IgD-negative memory B cell (primary cell): ENCODE measurements at regions not wholly inside any gene's neighbourhood (a gene's known extent, or its start where the extent isn't known, plus 50 kb on each side); places are given as distances from the start of the nearest gene placed in this dataset.

Experiments used
- H3K27ac Mint-ChIP-seq, 3 donors: one replicate each; pipeline ENCODE4 v1.8.0; 2020 to 2022; ENCODE audit warnings: mild to moderate bottlenecking in 3 of 3, mixed read lengths in 3 of 3, moderate library complexity in 1 of 3
- H3K27me3 Mint-ChIP-seq: one replicate; pipeline ENCODE4 v1.8.0; 2021; ENCODE audit warnings: mixed read lengths
- H3K36me3 Mint-ChIP-seq: one replicate; pipeline ENCODE4 v1.8.0; 2020; ENCODE audit warnings: mild to moderate bottlenecking, mixed read lengths
- H3K4me1 Mint-ChIP-seq, 3 donors: one replicate each; pipeline ENCODE4 v1.8.0; 2020 to 2022; ENCODE audit warnings: mixed read lengths in 3 of 3, mild to moderate bottlenecking in 1 of 3
- H3K4me3 Mint-ChIP-seq, 4 donors: one replicate each; pipeline ENCODE4 v1.8.0; 2020 to 2022; ENCODE audit warnings: mild to moderate bottlenecking in 4 of 4, mixed read lengths in 4 of 4, moderate library complexity in 3 of 4
- H3K9me3 Mint-ChIP-seq, 3 donors: one replicate each; pipeline ENCODE4 v1.8.0; 2020 to 2021; ENCODE audit warnings: mixed read lengths in 3 of 3, mild to moderate bottlenecking in 1 of 3

DNA sequence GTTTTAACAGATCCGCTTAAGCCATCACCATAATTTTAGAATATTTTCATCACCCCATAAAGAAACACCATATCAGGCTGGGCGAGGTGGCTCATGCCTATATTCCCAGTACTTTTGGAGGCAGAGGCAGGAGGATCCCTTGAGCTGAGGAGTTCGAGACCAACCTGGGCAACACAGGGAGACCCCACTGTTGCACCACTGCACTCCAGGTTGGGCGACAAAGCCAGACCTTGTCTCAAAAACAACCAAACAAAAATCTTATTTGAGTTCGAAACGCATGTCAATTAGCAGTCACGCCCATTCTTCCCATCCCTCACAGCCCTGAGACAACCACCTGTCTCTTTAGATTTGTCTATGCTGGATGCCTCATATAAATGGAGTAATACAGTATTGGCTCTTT lies 119.9 kb downstream of the KLF13 start:
- peak overlapping the region in 1 of 3 donors; percentile 37 for H3K27ac Mint-ChIP-seq
- no peaks in the 10 kb centered on the region for H3K36me3 Mint-ChIP-seq
- H3K4me1 Mint-ChIP-seq: peaks cover 15 to 28% (median 20%) of the 10 kb centered on the region in 3 donors
- H3K4me3 Mint-ChIP-seq: no peak overlapping the region
- H3K27me3 Mint-ChIP-seq: no peaks in the 10 kb centered on the region
- H3K9me3 Mint-ChIP-seq: peaks cover 0 to 5% (median 5%) of the 10 kb centered on the region in 3 donors

DNA sequence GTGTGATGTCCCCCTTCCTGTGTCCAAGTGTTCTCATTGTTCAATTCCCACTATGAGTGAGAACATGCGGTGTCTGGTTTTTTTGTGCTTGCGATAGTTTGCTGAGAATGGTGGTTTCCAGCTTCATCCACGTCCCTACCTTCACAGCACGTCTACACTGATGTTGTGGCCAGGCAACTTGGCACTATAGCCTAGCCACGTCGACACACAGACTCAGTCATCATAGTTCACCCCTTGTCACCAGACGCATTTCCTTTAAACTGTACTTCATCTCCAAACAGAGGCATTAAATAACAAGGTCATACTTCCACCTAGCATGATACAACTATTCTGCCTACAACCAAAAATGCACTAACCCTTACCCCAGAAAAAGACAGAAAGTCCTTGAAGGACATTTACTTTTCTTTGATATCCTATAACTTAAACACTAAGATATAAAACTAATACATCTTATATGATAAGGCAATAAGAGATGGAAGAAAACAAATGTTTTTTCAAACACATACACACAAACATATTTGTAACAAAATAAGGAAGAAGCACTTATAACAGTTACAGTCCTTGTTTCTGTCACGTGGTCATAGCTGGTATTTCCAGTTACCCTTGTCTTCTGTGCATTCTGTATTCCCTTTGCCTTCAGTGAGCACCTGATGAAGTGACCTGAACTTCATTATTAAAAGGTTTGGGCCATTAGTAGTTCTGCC lies 121.4 kb downstream of the KLF13 start:
- Mint-ChIP-seq H3K4me3 (no peak overlapping the region), H3K4me1 (peaks cover 9 to 16% (median 15%) of the 10 kb centered on the region in 3 donors), H3K36me3 (no peaks in the 10 kb centered on the region), H3K27me3 (no peaks in the 10 kb centered on the region), H3K9me3 (peaks cover 0 to 6% (median 5%) of the 10 kb centered on the region in 3 donors), H3K27ac (peak overlapping the region in 1 of 3 donors; percentile 13)

DNA sequence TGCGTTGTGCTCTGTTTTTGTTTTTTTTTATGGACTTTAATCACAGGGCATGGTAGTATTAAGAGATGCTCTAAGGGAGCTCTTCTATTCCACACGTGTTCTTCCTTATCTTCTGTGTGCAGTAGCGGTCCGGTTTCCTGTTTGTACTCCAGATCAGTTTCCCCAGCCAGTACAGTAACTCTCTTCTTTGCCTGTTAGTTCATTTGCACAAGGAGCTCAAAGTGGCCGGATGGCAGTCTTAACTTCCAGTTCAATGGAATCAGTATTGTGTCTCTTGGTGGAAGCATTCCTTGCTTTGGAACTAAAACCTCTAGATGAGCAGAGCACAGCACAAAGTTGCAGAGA lies 122.0 kb downstream of the KLF13 start:
- Mint-ChIP-seq H3K27ac (peak overlapping the region in 1 of 3 donors; percentile 13), H3K4me3 (no peak overlapping the region), H3K36me3 (peaks cover 2% of the 10 kb centered on the region), H3K9me3 (peaks cover 0 to 6% (median 5%) of the 10 kb centered on the region in 3 donors), H3K27me3 (no peaks in the 10 kb centered on the region), H3K4me1 (peaks cover 9 to 15% (median 15%) of the 10 kb centered on the region in 3 donors)

DNA sequence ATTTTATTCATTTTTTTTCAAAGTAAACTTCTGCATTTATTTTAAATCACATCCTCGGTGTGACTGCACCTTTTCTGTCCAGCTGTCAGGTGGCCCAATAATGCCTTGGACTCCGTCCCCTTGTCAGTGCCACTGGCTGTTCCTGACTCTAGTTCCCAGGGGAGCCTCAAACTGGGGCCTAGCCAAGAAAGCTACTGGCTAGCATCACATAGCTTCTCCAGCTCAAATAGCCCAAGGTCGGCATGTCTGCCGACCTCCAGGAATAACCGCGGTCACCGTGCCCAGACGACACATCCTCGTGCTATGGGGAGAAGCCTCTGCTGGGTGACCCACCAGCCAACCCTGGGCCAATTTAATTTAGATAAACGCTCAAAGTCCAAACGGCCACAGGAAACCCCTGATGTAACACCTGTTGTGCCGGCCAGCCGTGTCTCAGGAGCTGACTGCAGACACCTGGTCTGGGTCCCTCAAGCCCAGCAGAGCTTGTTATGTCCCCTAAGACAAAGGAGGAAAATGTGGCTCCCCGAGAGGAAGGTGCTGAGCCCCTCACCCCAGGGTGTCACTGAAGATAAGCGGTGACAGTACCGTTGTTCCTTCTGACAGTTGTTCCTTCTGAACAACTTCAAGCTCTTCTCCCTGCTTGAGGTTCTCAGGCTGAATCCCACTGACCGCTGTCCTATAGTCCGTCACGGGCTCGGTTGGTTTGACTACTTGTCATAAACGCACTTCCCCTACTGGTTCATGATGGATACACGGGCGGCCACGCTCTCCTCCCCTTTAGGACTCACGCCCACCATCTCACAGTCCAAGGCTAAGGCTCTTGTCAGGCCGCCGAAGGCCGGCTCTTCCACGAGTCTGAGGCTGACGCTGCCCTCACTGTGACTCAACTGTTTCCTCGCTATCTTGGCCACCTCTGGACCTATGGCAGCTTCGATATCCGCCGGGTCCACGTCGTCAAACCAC lies 126.2 kb downstream of the KLF13 start:
- Mint-ChIP-seq H3K4me1 (peaks cover 10 to 13% (median 13%) of the 10 kb centered on the region in 3 donors), H3K27me3 (no peaks in the 10 kb centered on the region), H3K27ac (peak overlapping the region in 1 of 3 donors; percentile 27), H3K9me3 (peaks cover 6 to 7% (median 7%) of the 10 kb centered on the region in 3 donors), H3K36me3 (peaks cover 3% of the 10 kb centered on the region), H3K4me3 (no peak overlapping the region)

DNA sequence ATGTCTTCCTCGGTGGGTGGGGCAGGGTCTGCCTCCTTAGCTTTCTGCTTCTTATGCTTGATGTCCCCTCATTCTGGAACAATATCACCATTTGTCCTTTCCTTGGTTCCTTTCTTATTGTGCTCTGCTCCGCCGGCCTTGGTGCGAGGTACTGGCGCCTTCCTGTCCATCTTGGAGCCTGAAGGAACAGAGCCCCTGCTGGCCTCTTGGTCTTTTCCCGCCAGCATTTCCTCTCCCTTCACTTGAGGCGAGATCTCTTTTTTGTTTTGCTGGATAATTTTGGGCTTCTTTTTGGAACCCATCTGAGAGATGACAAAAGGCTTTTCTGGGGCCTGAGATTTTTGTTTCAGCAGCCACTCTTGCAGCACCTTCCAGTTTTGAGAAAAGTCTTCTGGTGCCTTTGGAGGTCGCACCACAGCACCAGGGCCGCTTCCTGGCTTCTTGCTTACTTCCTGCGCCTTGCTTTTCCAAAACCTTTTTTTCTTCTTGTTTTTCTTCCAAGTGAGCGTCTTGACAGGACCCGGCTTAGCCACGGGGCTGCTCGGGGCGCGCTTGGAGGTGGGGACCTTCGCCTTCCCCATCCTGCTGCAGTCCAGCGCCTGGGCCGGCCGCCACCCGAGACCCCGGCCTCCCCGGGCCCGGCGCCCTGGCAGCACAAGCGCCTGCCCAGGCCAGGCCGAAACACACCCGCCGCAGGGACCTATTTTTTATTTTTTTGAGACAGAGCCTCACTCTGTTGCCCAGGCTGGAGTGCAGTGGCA lies 127.1 kb downstream of the KLF13 start:
- peaks cover 4% of the 10 kb centered on the region for H3K27me3 Mint-ChIP-seq
- H3K36me3 Mint-ChIP-seq: peaks cover 3% of the 10 kb centered on the region
- peaks cover 7 to 12% (median 10%) of the 10 kb centered on the region in 3 donors for H3K4me1 Mint-ChIP-seq
- H3K27ac Mint-ChIP-seq: peak overlapping the region in 1 of 3 donors; percentile 27
- H3K9me3 Mint-ChIP-seq: peaks cover 6 to 7% (median 7%) of the 10 kb centered on the region in 3 donors
- H3K4me3 Mint-ChIP-seq: no peak overlapping the region

DNA sequence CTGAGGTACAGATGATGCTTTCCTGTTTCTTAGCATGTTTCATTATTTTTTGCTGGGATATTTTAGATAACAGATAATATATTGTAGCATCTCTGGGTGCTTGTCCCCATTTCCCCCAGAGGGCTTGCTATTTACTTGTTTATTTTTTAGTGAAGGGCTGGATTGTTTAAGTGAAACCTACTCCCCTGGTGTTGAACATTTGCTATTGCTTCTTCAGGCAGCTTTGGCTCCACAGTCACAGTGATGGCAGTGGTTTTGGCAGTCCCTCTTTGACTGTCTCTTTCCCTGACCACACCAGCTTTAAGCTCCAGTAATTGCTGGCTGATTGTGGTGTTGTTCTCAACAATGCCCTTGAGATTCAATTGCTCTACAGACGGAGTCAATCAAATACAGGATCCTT lies 128.9 kb downstream of the KLF13 start:
- H3K9me3 Mint-ChIP-seq: peaks cover 5 to 7% (median 6%) of the 10 kb centered on the region in 3 donors
- no peak overlapping the region for H3K4me3 Mint-ChIP-seq
- peaks cover 3% of the 10 kb centered on the region for H3K36me3 Mint-ChIP-seq
- H3K4me1 Mint-ChIP-seq: peaks cover 15 to 24% (median 16%) of the 10 kb centered on the region in 3 donors
- H3K27me3 Mint-ChIP-seq: peaks cover 6% of the 10 kb centered on the region
- H3K27ac Mint-ChIP-seq: no peak overlapping the region

DNA sequence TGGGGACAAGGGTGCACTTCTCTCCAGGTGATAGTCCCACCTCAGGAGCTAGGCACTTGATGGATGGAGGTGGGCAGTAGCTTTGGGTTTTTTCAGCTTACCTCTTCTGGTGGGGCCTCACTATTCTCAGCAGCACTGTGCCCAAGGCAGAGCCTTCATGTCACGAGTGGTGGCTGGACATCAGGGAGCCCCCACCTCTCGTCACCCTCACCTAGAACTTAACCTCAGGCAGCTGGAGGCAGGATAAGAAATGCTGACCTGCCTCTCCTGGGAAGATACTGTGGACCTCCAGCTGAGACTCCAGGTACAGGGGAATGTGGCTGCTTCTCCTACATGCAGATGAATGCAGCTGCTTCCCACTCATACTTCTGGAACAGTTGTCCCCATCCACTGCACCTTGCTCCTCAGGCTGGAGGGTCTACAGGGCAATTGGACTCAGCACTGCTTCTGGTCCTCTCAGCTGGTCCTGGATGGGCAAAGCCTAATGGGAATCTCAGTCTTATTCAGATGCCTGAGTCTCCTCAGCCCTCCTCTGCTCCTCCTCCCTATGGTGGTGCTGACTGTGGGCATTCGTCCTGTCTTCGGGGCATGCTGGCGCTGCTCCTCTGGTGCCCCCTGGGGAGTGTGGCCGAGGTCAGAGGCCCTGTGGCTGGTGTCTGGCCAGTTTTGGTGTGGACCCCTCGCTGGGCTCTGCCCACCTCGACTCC lies 129.9 kb downstream of the KLF13 start:
- Mint-ChIP-seq H3K36me3 (peaks cover 3% of the 10 kb centered on the region), H3K27ac (no peak overlapping the region), H3K4me3 (no peak overlapping the region), H3K27me3 (peaks cover 12% of the 10 kb centered on the region), H3K4me1 (peaks cover 19 to 30% (median 20%) of the 10 kb centered on the region in 3 donors), H3K9me3 (peaks cover 1 to 7% (median 2%) of the 10 kb centered on the region in 3 donors)

DNA sequence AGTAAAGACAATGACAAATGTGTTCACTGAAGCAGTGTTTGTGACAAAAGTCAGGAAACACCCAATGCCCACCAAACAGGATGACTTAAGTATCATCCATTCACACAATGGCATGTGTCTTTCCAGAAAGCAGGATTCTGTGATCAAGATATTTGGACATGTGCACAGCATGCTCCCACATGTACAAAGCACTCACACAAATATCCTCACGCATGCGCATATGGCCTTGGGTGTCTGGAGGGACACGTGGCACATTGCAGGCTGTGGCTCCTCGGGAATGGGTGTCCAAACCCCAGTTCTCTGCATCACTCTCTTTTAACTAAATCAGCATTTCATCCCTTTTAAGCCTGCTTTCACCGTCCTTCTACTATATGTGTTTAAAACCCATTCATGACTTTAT lies 130.5 kb downstream of the KLF13 start:
- peaks cover 3% of the 10 kb centered on the region for H3K36me3 Mint-ChIP-seq
- H3K4me3 Mint-ChIP-seq: no peak overlapping the region
- H3K27ac Mint-ChIP-seq: no peak overlapping the region
- peaks cover 15% of the 10 kb centered on the region for H3K27me3 Mint-ChIP-seq
- peaks cover 0 to 7% (median 2%) of the 10 kb centered on the region in 3 donors for H3K9me3 Mint-ChIP-seq
- H3K4me1 Mint-ChIP-seq: peaks cover 19 to 30% (median 20%) of the 10 kb centered on the region in 3 donors

DNA sequence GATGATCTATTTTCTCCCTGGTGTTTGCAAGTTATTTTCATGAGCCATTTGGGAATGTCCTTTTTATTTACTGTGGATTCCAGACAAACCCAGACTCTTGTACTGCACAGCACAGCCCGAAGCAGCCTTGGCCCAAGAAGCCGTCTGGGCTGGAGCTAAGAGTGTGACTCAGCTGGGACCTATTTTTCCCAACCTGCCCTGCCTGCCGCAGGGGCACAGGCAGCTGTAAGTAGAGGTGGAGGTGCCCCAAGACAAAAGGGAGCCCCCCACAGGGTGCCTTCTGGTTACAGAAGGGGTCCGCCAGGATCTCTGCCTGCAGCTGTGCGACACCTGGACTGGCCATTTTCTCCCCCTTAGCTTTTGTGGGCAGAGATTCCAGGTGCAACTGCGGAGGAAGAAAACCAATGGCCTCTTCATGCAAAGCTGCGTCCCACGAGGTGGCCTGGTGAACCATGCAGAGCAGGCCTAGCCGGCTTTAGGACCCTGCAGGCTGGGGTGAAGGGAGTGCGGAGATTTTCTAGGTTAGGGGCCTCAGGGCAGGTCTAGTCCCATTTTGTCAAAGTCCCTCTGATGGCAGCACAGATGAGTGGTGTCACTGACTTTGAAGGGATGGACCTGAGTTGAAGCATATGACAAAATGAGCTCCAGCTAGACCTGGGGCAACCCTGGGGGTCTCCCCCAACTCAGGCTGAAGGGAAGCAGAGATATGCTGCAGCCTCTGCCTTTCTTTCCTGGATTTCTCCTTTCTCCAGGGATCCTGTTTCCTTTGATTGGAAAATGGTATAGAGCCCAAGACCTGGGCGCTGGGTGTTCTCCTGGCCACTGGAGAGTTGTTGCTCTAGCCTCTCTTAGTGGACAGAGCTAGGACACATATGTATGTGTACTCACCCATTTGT lies 131.2 kb downstream of the KLF13 start:
- peaks cover 15% of the 10 kb centered on the region for H3K27me3 Mint-ChIP-seq
- H3K27ac Mint-ChIP-seq: no peak overlapping the region
- H3K36me3 Mint-ChIP-seq: peaks cover 3% of the 10 kb centered on the region
- H3K4me1 Mint-ChIP-seq: peaks cover 19 to 30% (median 20%) of the 10 kb centered on the region in 3 donors
- H3K9me3 Mint-ChIP-seq: peaks cover 0 to 7% (median 2%) of the 10 kb centered on the region in 3 donors
- peak overlapping the region in 2 of 4 donors; percentile 56 to 89 for H3K4me3 Mint-ChIP-seq

DNA sequence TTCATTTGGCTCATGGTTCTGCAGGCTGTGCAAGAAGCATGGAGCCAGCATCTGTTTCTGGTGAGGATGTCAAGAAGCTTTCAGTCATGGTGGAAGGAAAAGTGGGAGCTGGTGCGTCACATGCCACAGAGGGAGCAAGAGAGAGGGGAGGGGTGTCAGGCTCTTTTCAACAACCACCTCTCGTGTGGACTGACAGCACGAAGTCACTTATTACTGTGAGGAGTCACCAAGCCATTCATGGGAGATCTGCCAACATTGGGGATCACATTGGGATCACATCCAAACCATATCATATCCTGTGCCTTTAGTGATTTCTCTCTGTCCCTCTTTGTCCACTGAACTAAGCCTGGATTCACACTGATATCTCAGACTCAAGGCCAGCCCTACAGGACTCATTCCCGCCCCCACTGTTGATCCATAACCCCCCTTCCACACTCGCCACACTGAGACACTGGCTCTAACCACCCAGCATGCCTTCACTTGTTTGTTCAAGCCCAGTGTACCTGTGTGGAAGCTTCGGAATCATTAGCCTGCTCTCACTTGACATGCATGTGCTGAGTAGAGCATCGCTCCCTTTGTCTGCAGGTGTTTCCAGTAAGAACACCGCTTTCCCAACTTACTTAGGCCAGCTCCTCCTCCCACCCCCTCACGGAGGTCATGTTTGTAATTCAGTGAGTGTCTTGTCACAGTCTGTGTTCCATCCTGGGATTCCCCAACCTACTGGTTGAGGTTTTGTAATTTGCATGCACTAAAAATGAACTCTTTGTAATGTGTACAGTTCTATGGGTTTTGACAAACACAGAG lies 132.2 kb downstream of the KLF13 start:
- H3K27me3 Mint-ChIP-seq: peaks cover 17% of the 10 kb centered on the region
- peaks cover 19 to 31% (median 20%) of the 10 kb centered on the region in 3 donors for H3K4me1 Mint-ChIP-seq
- H3K27ac Mint-ChIP-seq: peak overlapping the region; percentile 8 to 88 (median 9)
- peaks cover 0 to 7% (median 2%) of the 10 kb centered on the region in 3 donors for H3K9me3 Mint-ChIP-seq
- H3K36me3 Mint-ChIP-seq: peaks cover 1% of the 10 kb centered on the region
- peak overlapping the region; percentile 6 to 91 (median 82) for H3K4me3 Mint-ChIP-seq

DNA sequence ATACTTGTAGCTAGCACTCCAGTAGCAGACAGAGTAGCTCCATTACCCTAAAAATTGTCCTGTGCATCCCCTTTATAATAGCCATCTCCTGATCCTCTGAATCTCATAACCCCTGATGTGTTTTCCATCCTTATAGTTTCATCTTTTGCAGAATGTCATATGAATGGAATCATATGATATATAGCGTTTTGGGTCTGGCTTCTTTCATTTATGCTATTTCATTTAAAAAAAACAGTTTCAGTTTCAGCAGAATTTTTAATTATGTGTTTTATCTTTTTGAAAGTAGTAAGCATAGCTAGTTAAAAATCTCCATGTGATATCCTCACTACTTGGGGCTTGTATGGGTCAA lies 132.7 kb downstream of the KLF13 start:
- Mint-ChIP-seq H3K36me3 (peaks cover 1% of the 10 kb centered on the region), H3K4me3 (peak overlapping the region; percentile 6 to 91 (median 82)), H3K4me1 (peaks cover 21 to 37% (median 26%) of the 10 kb centered on the region in 3 donors), H3K27me3 (peaks cover 18% of the 10 kb centered on the region), H3K9me3 (peaks cover 0 to 7% (median 2%) of the 10 kb centered on the region in 3 donors), H3K27ac (peak overlapping the region in 2 of 3 donors; percentile 9 to 88)

DNA sequence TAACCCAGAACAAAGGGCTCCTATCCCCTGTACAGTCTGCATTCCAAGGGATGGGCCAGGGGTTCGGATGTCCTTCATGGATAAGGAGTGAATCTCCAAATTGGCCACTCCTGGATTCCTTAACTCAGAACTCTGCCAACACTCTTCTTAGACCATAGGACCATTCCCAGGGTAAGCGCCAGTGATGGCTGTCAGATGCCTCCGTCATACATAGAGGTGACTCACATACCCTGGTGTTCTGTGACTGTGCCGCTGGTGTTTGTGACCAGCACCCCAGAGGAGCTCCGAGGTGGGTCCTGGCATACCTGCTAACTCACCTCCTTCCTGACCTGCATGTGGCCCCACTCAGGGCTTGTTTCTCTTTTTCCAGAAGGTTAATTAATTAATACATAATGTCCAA lies 134.7 kb downstream of the KLF13 start:
- Mint-ChIP-seq H3K27me3 (peaks cover 24% of the 10 kb centered on the region), H3K4me1 (peaks cover 23 to 39% (median 25%) of the 10 kb centered on the region in 3 donors), H3K9me3 (no peaks in the 10 kb centered on the region), H3K4me3 (peak overlapping the region in 1 of 4 donors; percentile 32), H3K36me3 (peaks cover 1% of the 10 kb centered on the region), H3K27ac (peak overlapping the region in 1 of 3 donors; percentile 31)
